Vagina (tissue), 2 donors: ENCODE measurements at regions not wholly inside any gene's neighbourhood (a gene's known extent, or its start where the extent isn't known, plus 50 kb on each side); places are given as distances from the start of the nearest gene placed in this dataset.

Experiments used
- CTCF ChIP-seq, 3 experiments: fragments of 450-650 bp in 2 of 3; fragments of 200-600 bp in 1 of 3; sonication (generic) in 1 of 3; IDR thresholded peaks; one replicate each; pipeline ENCODE4 v1.5.1; 2017 to 2019; ENCODE audit warnings: antibody characterized with exemption in 3 of 3, mild to moderate bottlenecking in 2 of 3, moderate library complexity in 2 of 3
- POLR2A ChIP-seq, 2 donors: fragments of 450-650 bp; IDR thresholded peaks; one replicate each; pipeline ENCODE4 v1.6.1; 2017; ENCODE audit warnings: antibody characterized with exemption in 2 of 2, mild to moderate bottlenecking in 2 of 2, moderate library complexity in 2 of 2
- POLR2AphosphoS5 ChIP-seq, 2 donors: sonication (generic); formaldehyde crosslinking; IDR thresholded peaks; one replicate each; pipeline ENCODE4 v1.9.0; 2017; ENCODE audit warnings: antibody characterized with exemption in 2 of 2, mild to moderate bottlenecking in 2 of 2, low read depth in 1 of 2; ENCODE audit not compliant: insufficient read depth in 1 of 2

DNA sequence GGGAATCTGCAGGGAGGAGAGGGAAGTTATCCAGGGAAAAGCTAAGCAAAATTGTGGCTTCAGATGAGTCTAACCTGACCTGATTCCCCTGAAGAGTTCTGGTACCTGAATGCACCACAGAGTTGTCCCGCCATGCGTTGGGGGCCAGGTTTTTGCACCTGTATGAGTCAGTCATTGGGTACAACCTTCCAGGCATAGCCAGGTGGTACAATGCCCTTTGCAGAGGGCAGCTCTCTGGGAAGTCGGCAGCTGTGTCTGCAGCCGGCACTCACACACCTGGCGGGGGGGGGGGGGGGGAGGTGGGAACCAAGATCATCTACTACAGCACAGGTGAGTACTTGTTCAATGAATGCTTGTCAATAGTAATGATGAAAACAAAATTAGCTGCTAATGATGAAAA lies 52.5 kb upstream of the GTF3A start:
- TF ChIP-seq CTCF (IDR thresholded peaks at IDR 0.05), result no peak
- TF ChIP-seq POLR2A (IDR thresholded peaks at IDR 0.05), result no peak
- no peak for TF ChIP-seq POLR2AphosphoS5 (IDR thresholded peaks at IDR 0.05; ENCODE audit: insufficient read depth in 1 of 2, low read depth in 1 of 2)
